A673 (cell line): ENCODE measurements at regions not wholly inside any gene's neighbourhood (a gene's known extent, or its start where the extent isn't known, plus 50 kb on each side); places are given as distances from the start of the nearest gene placed in this dataset.

Experiments used
- CTCF ChIP-seq: fragments of 300-800, 200-600 bp; sonication (generic); conservative IDR thresholded peaks from 2 replicates; pipeline ENCODE4 v1.5.1; 2017; ENCODE audit warnings: low read depth, mild to moderate bottlenecking, antibody characterized with exemption, low read length, moderate library complexity, mixed read lengths
- EZH2 ChIP-seq: fragments of 200-600 bp; sonication (generic); IDR thresholded peaks from 2 replicates; pipeline ENCODE4 v1.6.1; 2017; ENCODE audit warnings: borderline replicate concordance, low read depth, mild to moderate bottlenecking, mixed read lengths, antibody characterized with exemption, low read length; ENCODE audit not compliant: poor library complexity, severe bottlenecking

GRCh38 chr11:28932940-28933339, 824.8 kb downstream of the METTL15 start:
- TF ChIP-seq CTCF (no peak), EZH2 (no peak)
